NCI-H1417 (cell line): ENCODE measurements at regions not wholly inside any gene's neighbourhood (a gene's known extent, or its start where the extent isn't known, plus 50 kb on each side); places are given as distances from the start of the nearest gene placed in this dataset.

ENCODE experiments used
- DNase-seq, 3 experiments: peaks; one replicate each; lab custom pipeline; 2025; lab: John Stamatoyannopoulos, UW

DNA sequence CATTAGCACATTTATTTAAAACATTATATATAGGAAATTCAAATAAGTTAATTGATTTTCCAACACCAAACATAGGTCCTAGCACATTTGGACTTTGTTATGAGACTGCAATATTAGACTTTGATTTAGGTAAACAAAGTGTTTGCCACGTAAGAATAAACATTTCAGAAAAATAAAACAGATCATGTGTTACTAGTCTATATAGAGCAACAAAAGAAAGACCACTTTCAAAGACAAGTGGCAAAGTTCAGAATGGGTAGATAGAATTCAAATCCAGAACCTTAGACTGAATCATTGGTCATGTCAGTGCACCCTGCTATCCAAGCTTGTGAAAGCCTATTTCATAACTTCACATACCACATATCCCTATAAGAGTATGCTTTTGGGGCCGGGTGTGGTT is 66.7 kb upstream of the PRR20A start:
- no peak for DNase-seq

DNA sequence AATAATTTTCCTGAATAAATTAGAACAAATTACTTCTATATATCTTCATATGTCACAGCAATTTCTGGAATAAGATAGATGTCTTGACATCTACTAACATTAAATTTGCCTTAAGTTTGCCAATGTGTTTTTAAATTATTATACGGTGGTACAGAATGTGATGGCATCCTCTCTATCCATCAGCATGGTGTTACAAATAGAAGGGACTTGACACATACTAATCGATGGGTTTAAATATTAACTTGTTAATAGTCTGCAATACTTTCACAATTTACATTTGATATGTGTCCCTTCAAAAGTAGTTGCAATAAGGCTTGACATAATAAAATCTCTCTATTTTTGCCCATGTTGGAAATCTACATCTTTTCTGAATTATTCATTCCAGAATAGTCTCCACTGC is 65.1 kb upstream of the PRR20A start:
- DNase-seq = no peak

DNA sequence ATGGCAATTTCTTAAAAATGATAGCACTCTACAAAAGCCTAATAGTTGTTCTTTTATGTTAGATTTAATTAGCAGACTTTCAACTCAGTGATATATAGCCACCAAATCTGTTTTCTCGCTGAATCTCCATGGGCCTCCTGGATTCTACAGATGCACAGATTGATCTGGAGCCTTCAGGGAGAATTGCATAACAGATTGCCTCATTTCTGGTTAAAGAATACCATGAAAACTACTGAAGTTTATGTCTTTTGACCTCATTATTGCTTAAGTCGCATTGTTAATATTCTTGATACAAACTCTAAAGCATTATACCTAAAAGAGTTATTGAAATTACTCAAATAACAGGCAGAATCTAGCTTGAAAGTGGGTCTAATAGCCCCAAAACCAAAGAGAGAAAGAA is 53.7 kb upstream of the PRR20A start:
- DNase-seq = no peak
